ENCODE measurements at regions not wholly inside any gene's neighbourhood (a gene's known extent, or its start where the extent isn't known, plus 50 kb on each side); places are given as distances from the start of the nearest gene placed in this dataset.

GRCh38 chr7:52283335-52283734 is 752.1 kb upstream of the POM121L12 start:
- intact Hi-C loops (cut with DNase I; ENCODE audit: low total_unique reads) (no loop called here), in situ Hi-C loops (cut with MboI; ENCODE audit: low pct_ligation_motif_present in 1 of 4, low pct_unique_long_range_greater_than_20kb in 1 of 4, low sequenced_read_pairs in 3 of 4) (no loop called here)
- 64 to 70% methylated on average over 3 of the region's 3 CpGs for WGBS, 2 donors (ENCODE audit: low coverage in 1 of 2)
- no peaks in the 10 kb centered on the region for H3K9me3 ChIP-seq
- no peaks in the 10 kb centered on the region for H3K27me3 ChIP-seq
- no peak for DNase-seq
- no peak overlapping the region for H3K27ac ChIP-seq
- H3K4me3 ChIP-seq, result no peak overlapping the region
- TF ChIP-seq POLR2AphosphoS5 (IDR thresholded peaks at IDR 0.05) (no peak), EP300 (IDR thresholded peaks at IDR 0.05; ENCODE audit: low read depth) (no peak), CTCF (IDR thresholded peaks at IDR 0.05) (no peak), POLR2A (IDR thresholded peaks at IDR 0.05) (no peak)
- no peaks in the 10 kb centered on the region for H3K36me3 ChIP-seq
- no peaks in the 10 kb centered on the region for H3K4me1 ChIP-seq

- no peak for DNase-seq
- no peaks in the 10 kb centered on the region for H3K4me1 ChIP-seq
- WGBS, 2 donors (ENCODE audit: low coverage in 1 of 2), result 95% methylated on average over 44 of the region's 60 CpGs; no CpG with 5 or more reads in 1 of the 2 donors
- TF ChIP-seq POLR2A (IDR thresholded peaks at IDR 0.05) (no peak), EP300 (IDR thresholded peaks at IDR 0.05; ENCODE audit: low read depth) (no peak), POLR2AphosphoS5 (IDR thresholded peaks at IDR 0.05) (no peak), CTCF (IDR thresholded peaks at IDR 0.05) (no peak)
- H3K9me3 ChIP-seq, result no peaks in the 10 kb centered on the region
- intact Hi-C loops (cut with DNase I; ENCODE audit: low total_unique reads) (no loop called here), in situ Hi-C loops (cut with MboI; ENCODE audit: low pct_ligation_motif_present in 1 of 4, low pct_unique_long_range_greater_than_20kb in 1 of 4, low sequenced_read_pairs in 3 of 4) (loop anchor here in 1 of 4 donors (25.0 kb wide), 1 partner anchor 837 kb away; no protein-coding TSS in a partner anchor)
- no peaks in the 10 kb centered on the region for H3K36me3 ChIP-seq
- H3K4me3 ChIP-seq, result no peak overlapping the region
- no peak overlapping the region for H3K27ac ChIP-seq
- H3K27me3 ChIP-seq, result no peaks in the 10 kb centered on the region
Observed at GRCh38 chr7:52273685-52274610, 761.5 kb upstream of the POM121L12 start.

- in situ Hi-C loops (cut with MboI; ENCODE audit: low pct_ligation_motif_present in 1 of 4, low pct_unique_long_range_greater_than_20kb in 1 of 4, low sequenced_read_pairs in 3 of 4) (loop anchor here in 1 of 4 donors (25.0 kb wide), 1 partner anchor 834 kb away; no protein-coding TSS in a partner anchor), intact Hi-C loops (cut with DNase I; ENCODE audit: low total_unique reads) (no loop called here)
Observed at GRCh38 chr7:52271703-52272102, 763.7 kb upstream of the POM121L12 start.

More at GRCh38 chr7:52271703-52272102, 763.7 kb upstream of the POM121L12 start:
- 84% methylated on average over 3 of the region's 3 CpGs; no CpG with 5 or more reads in 1 of the 2 donors for WGBS, 2 donors (ENCODE audit: low coverage in 1 of 2)
- H3K27ac ChIP-seq, result no peak overlapping the region
- DNase-seq, result no peak
- no peaks in the 10 kb centered on the region for H3K9me3 ChIP-seq
- no peaks in the 10 kb centered on the region for H3K27me3 ChIP-seq
- H3K36me3 ChIP-seq, result no peaks in the 10 kb centered on the region
- H3K4me1 ChIP-seq, result no peaks in the 10 kb centered on the region
- TF ChIP-seq POLR2AphosphoS5 (IDR thresholded peaks at IDR 0.05), result no peak
- TF ChIP-seq EP300 (IDR thresholded peaks at IDR 0.05; ENCODE audit: low read depth), result no peak
- TF ChIP-seq POLR2A (IDR thresholded peaks at IDR 0.05), result no peak
- TF ChIP-seq CTCF (IDR thresholded peaks at IDR 0.05), result no peak
- no peak overlapping the region for H3K4me3 ChIP-seq
